ENCODE measurements at regions not wholly inside any gene's neighbourhood (a gene's known extent, or its start where the extent isn't known, plus 50 kb on each side); places are given as distances from the start of the nearest gene placed in this dataset.

DNA sequence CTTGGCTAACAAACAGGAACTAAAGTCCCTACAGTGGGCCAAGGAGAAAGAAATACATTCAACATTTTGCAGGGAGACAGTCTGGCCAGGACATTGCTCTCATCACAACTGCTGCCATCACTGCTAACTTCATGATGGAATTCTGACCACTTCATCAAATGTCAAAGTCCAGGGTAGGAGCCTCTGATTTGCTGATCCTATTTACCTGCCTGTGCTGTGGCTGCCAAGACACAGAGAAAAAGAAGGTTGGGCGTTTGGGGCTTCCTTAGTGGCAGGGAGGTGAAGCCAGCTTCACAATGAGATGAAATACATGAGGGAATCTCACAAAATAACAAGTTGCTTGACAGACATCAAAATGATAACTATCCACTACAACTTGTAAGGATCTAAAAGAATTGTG lies 343.9 kb upstream of the CADM1 start:
- no peak for DNase-seq (ENCODE audit: low read depth)
- no peak for TF ChIP-seq CTCF (conservative IDR thresholded peaks at IDR 0.05; ENCODE audit: control insufficient read depth, insufficient read depth, low read depth, low read length)
- H3K4me3 ChIP-seq (ENCODE audit: control insufficient read depth, low read depth, low read length) = no peak overlapping the region

DNA sequence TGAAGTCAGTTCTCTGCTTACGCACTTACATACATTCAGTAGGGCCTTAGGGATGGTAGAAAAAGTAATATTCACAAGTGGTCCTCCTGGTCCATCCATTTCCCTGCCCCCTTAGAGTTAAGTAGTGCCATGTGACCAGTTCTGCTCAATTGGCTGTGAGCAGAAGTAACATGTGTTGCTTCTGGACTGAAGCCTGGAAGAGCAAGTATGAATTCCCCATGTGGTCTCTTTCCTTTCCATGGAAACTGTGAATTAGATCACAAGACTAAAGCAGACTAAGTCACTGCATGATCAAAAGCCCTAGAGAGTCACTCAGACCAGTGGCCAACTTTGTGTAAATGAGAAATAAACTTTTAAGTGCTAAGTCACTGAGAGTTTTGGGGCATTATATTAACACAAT lies 341.7 kb upstream of the CADM1 start:
- no peak overlapping the region for H3K4me3 ChIP-seq (ENCODE audit: control insufficient read depth, low read depth, low read length)
- DNase-seq (ENCODE audit: low read depth) = no peak
- TF ChIP-seq CTCF (conservative IDR thresholded peaks at IDR 0.05; ENCODE audit: control insufficient read depth, insufficient read depth, low read depth, low read length) = no peak

DNA sequence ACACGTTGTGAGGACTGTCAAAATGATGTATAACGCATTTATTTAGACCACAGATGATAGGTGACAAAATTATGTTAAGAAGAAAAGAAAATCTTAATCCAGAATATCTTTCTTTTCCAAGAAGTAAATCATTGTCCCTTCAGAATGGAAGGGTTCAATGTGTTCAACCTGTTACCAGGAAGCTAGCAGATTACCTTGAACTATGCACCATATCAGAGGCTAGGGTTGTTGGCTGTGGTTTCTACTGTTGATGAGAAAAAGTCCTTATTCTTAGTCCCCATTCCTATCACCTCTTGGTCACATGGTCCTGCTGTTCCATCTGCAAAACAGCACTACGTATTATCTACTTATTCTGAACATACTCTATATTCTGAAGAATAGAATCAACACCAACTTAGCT lies 339.5 kb upstream of the CADM1 start:
- H3K4me3 ChIP-seq (ENCODE audit: control insufficient read depth, low read depth, low read length) = no peak overlapping the region
- TF ChIP-seq CTCF (conservative IDR thresholded peaks at IDR 0.05; ENCODE audit: control insufficient read depth, insufficient read depth, low read depth, low read length) = no peak
- no peak for DNase-seq (ENCODE audit: low read depth)

GRCh38 chr11:115843111-115843510 lies 338.9 kb upstream of the CADM1 start:
- H3K4me3 ChIP-seq (ENCODE audit: control insufficient read depth, low read depth, low read length) = no peak overlapping the region
- TF ChIP-seq CTCF (conservative IDR thresholded peaks at IDR 0.05; ENCODE audit: control insufficient read depth, insufficient read depth, low read depth, low read length) = no peak
- DNase-seq (ENCODE audit: low read depth) = no peak

GRCh38 chr11:115820026-115820425 lies 315.8 kb upstream of the CADM1 start:
- DNase-seq (ENCODE audit: low read depth) = no peak
- no peak for TF ChIP-seq CTCF (conservative IDR thresholded peaks at IDR 0.05; ENCODE audit: control insufficient read depth, insufficient read depth, low read depth, low read length)
- no peak overlapping the region for H3K4me3 ChIP-seq (ENCODE audit: control insufficient read depth, low read depth, low read length)

DNA sequence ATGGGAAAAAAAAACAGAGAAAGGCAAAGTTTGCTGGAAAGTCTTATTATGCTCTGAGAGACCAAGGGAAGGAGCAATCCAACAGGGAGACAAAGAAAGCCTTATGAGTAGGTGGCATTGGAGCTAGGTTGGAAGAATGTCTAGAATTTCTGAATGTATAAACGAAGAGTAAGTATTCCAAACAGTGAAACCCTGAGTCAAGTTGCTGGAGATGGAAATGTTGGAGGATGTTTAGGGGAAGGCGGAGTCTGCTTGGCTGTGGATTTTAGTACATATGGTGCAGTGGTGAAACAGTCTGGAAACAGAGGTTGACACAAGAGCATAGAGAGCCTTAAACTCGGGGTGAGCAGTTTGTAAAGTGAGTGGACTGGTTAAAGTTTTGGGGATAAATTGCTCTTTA lies 314.8 kb upstream of the CADM1 start:
- TF ChIP-seq CTCF (conservative IDR thresholded peaks at IDR 0.05; ENCODE audit: control insufficient read depth, insufficient read depth, low read depth, low read length) = no peak
- DNase-seq (ENCODE audit: low read depth) = no peak
- no peak overlapping the region for H3K4me3 ChIP-seq (ENCODE audit: control insufficient read depth, low read depth, low read length)

DNA sequence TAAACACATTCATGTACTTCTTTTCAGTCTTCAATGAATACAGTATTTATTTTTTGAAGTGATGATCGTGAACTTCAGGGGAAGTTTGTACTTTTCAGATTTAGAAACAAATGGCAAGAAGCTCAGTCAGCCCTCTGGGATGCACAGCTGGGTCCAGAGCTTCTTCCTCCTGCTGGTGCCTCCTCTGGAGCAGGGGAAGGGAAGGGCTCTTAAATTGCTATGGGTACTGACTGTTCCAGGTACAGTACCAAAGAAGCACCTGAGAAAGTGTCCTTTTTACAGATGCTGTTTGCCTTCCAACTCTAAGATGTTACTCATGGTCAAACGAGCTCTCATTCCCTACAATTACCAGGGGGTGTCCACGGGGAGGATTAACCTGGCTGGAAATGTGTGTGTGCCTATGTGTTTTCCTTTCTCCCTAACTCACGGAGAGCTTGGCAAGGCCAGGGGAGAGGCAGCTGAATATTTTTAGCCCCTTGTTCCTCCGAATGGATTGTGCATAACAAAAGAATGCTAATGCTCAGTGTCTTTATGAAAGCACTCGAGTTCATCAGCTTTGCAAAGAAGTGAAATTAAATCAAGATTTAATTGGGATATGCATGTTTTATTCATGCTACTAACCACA lies 313.7 kb upstream of the CADM1 start:
- no peak for TF ChIP-seq CTCF (conservative IDR thresholded peaks at IDR 0.05; ENCODE audit: control insufficient read depth, insufficient read depth, low read depth, low read length)
- DNase-seq (ENCODE audit: low read depth) = no peak
- no peak overlapping the region for H3K4me3 ChIP-seq (ENCODE audit: control insufficient read depth, low read depth, low read length)

Measured in fibroblast of mammary gland (primary cell).